Hematopoietic multipotent progenitor cell treated with erythropoietin and hydrocortisone succinate and interleukin-3 and kit ligand, for 15 days (in vitro differentiated cells): ENCODE measurements at regions not wholly inside any gene's neighbourhood (a gene's known extent, or its start where the extent isn't known, plus 50 kb on each side); places are given as distances from the start of the nearest gene placed in this dataset.
"Not testable (repeated sequence)": the region's sequence is repeated elsewhere in the genome, so short reads cannot be mapped to it uniquely, and the experiment has no call there.

Source experiments
- DNase-seq: peaks from one replicate; pipeline ENCODE4 v3.0.0-alpha.2; 2015; ENCODE audit warnings: low spot score

GRCh38 chr4:138891631-138892031, 124.0 kb upstream of the NOCT start:
- no peak for DNase-seq

- DNase-seq = no peak
Observed at GRCh38 chr4:138890891-138891570, 124.5 kb upstream of the NOCT start.

- DNase-seq = no peak
Observed at GRCh38 chr4:138889216-138889615, 126.4 kb upstream of the NOCT start.

- no peak for DNase-seq
Observed at GRCh38 chr4:138887741-138888140, 127.8 kb upstream of the NOCT start.

- no peak for DNase-seq
Observed at GRCh38 chr4:138887341-138887740, 128.2 kb upstream of the NOCT start.

- no peak for DNase-seq
Observed at GRCh38 chr4:138879757-138880156, 135.8 kb upstream of the NOCT start.

GRCh38 chr4:138875891-138876608, 139.5 kb upstream of the NOCT start:
- no peak for DNase-seq

- no peak for DNase-seq
Observed at GRCh38 chr4:138871555-138871875, 144.1 kb upstream of the NOCT start.

- DNase-seq = peak; percentile 41
Observed at GRCh38 chr4:138870737-138871554, 144.6 kb upstream of the NOCT start.

GRCh38 chr4:138869631-138870030, 145.9 kb upstream of the NOCT start:
- no peak for DNase-seq

GRCh38 chr4:138869165-138869564, 146.4 kb upstream of the NOCT start:
- no peak for DNase-seq

GRCh38 chr4:138868562-138868961, 147.0 kb upstream of the NOCT start:
- DNase-seq = no peak

- DNase-seq = no peak
Observed at GRCh38 chr4:138867404-138867803, 148.2 kb upstream of the NOCT start.

- no peak for DNase-seq
Observed at GRCh38 chr4:138866314-138866713, 149.3 kb upstream of the NOCT start.

- DNase-seq = no peak
Observed at GRCh38 chr4:138865765-138866164, 149.8 kb upstream of the NOCT start.

- no peak for DNase-seq
Observed at GRCh38 chr4:138864961-138865720, 150.4 kb upstream of the NOCT start.

- DNase-seq = no peak
Observed at GRCh38 chr4:138863160-138863559, 152.4 kb upstream of the NOCT start.

GRCh38 chr4:138861135-138861534, 154.4 kb upstream of the NOCT start:
- no peak for DNase-seq

- DNase-seq = not testable (repeated sequence)
Observed at GRCh38 chr4:138860357-138860756, 155.2 kb upstream of the NOCT start.

- DNase-seq = no peak
Observed at GRCh38 chr4:138859254-138859653, 156.3 kb upstream of the NOCT start.

GRCh38 chr4:138858419-138858818, 157.2 kb upstream of the NOCT start:
- no peak for DNase-seq

GRCh38 chr4:138857416-138857815, 158.2 kb upstream of the NOCT start:
- DNase-seq = no peak
